Stimulated activated CD8-positive, alpha-beta memory T cell treated with anti-CD3 and anti-CD28 coated beads, Interleukin-7, amount 100 ng/mL, for 24 hours (primary cell): ENCODE measurements at regions not wholly inside any gene's neighbourhood (a gene's known extent, or its start where the extent isn't known, plus 50 kb on each side); places are given as distances from the start of the nearest gene placed in this dataset.

Experiments used
- DNase-seq: peaks from one replicate; pipeline ENCODE4 v3.0.0-alpha.2; 2020; ENCODE audit warnings: low read depth

DNA sequence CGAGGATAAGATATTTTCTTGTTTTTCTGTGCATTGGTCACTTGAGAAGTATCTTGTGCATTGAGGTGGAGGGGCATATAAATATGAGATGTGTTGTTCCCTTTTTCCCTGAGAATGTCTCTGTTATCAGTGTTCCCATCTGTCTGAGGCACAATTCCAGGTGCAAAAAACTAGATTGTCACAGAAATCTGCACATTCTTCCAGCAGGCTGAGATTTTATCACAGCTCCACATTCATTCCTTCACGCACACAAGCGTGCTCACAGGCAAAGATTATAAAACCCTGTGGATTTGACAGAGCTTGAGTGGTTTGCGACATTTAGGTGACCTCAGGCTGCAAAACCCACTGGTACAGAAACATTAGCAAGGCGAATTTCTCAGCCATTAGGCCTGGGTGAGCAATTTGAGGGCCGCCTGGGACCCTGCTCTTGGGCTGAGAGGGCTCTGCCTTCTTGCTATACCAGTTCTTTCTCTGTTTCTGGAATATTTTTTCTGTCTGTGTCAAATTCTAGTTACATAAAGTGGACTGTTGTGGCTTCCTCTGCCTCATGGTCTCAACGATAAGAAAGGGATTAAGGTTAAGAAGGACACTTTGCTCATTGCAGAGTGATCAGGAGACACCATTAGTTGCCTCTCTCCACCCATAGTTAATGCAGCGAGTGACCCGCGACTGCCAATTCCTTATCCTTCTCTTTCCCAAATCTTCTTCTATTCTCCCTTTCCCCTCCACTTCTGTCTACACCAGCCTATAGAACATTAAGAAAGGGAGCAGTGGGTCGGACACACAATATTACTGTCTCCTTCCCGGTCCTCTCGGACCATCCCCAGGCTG is 86.7 kb upstream of the C1QTNF7 start:
- DNase-seq: no peak

DNA sequence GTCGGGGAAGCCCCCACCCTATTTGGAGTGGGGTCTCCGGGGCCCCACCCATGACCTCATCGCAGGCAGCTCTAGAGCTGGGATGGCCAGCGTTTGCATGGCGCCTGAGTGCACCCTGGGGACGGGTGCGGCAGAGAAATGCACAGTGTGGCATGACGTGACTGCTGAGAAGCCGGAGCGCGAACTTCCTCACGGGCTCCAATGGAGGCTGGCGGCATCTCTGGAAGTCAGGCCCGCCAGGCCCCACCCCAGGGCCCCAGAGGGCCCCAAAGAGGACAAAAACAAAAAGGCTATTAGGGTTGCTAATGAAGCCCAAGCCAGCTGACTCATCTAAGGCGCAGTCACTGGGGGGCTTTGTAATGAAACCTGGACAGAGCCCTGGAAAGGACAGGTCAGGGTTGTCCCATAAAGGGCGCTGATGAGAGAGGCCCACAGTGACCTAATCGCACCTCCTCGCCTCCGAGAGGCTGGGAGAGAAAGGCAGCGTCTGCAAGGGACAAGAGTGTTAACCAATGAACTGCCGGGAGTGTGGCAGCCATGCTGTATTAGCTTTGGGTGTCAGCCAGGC is 86.0 kb upstream of the C1QTNF7 start:
- DNase-seq: no peak

DNA sequence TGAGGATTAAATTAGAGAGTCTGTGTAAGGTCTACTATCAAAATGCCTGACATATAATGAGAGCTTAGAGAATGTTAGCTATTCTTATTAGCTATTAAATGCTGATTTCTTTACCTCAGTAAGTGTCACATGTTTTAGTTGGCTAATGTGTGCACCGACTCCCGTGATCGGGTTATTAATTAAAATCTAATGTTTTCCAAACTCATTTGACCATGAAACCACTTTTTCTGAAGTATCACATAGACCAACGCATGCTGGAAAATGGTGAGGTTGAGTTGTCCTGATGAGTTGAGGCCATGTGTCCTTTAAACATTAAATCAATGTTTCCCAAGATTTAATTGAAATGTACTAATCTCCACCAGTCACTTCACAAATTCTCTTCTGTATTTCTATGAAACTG is 84.8 kb upstream of the C1QTNF7 start:
- no peak for DNase-seq

DNA sequence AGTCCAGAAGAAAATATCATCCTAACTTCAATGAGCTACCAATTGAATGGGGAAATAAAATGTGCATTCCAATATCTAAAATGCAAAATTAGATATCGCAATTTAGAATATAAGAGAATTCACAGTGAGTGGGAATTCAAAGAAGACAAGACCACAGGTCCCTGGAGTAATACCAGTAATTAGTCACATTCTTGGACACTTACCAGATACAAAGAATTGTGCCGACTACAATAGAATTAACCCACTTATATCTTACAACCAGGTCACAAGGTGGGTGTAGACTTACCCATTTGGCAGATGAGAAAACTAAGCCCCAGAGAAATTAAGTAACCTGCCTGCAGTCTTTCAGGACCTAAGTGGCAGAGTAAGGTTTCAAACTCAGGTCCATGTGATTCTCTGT is 84.3 kb upstream of the C1QTNF7 start:
- DNase-seq: no peak

DNA sequence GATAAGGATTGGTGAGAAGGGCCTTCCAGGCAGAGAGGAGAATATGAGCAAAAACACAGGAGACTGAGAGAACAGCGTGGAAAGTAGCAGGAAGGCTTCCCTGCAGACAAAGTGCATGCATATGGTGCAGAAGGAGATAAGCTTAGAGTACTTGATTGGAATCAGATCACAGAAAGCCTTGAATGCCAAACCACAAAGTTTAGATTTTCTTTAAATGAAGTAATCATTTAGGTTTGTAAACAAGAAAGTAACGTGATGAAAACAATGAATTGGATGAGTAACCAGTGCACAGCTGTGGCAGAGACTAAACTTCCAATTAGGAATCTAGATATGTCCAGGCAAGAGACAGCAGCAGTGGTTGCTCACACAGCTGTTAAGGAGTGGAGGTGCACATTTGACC is 83.8 kb upstream of the C1QTNF7 start:
- no peak for DNase-seq

DNA sequence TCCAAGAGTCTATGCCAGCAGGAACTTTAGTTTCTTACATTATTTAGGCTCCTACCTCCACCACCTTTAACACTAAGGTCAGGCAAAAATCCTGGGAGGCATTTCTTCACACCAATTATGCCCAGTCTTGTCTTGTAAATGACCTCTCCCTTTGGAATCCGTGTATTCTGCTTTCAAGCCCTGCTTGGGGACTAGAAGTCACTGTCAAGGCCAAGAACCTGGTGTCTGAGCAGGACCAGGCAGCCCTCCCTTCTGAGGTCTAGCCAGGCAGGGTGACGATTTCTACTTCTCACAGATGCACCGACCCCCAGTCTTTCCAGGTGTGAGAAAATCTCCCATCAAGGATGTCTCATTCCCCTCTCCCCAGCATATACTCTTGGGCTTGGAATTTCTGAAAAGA is 82.7 kb upstream of the C1QTNF7 start:
- DNase-seq: no peak

DNA sequence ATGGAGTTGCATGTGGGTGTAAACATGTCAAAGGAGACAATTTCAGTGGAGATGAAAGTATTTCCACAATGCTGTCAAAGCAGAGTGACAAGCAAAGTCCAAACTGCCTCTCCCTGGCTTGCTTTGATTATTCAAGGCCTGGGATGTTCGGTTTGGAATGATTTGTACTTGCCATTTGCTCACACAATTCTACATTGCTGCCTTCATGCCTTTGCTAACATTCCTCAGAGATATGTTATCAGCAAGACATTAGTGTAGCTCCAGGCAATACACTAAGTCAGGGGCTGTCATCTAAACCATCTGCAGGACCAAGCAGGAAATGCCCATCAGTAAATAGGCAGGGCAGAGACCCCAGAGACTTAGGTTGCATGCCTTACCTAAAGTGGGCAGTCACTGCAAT is 79.6 kb upstream of the C1QTNF7 start:
- no peak for DNase-seq

DNA sequence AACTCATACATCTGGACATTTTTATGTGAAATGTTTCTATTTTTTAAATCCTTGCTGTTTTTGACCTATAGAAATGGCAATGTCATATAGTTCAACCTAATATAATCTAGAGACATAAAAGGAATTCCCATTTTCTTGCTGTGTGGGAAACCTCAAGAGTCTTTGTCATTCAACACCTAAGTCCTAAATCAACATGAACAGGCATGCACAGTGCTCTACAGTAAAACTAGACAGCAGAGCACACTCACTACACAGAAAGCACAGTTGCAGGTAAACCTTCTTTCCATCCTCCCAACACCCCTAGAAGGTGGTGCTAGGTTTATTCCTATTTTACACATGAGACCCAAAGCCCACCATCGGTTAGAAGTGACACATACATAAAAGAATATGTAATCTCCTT is 79.1 kb upstream of the C1QTNF7 start:
- no peak for DNase-seq

DNA sequence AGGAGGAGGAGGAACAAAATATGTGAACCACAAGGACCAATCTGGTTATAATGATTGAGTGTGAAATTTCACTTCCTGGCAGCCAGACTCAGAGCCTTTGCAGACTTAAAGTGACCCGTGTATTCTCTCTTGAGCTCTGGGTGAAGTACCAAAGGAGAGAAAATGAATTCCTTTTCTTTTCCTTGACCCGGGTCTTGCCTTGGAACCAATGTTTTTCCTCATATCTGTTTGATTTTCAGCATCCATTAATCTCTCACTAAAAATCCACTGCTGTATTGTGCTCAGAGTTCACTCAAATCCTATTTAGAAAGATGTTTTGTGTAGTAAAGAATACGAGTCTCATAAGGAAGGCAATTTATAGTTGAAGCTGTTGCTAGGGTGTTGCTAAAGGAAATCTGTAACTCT is 78.3 kb upstream of the C1QTNF7 start:
- no peak for DNase-seq

DNA sequence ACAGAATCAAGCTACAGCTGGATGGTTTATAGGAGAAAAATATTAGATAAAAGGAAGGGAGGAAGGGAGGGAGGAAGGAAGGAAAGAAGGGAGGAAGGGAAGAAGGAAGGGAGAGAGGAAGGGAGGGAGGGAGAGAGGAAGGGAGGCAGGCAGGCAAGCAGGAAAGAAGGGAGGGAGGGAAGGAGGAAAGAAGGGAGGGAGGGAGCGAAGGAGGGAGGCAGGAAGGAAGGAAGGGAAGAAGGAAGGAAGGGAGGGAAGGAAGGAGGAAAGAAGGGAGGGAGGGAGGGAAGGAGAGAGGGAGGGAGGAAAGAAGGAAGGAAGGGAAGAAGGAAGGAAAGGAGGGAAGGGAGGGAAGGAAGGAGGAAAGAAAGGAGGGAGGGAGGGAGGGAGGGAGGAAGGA is 77.9 kb upstream of the C1QTNF7 start:
- no peak for DNase-seq

DNA sequence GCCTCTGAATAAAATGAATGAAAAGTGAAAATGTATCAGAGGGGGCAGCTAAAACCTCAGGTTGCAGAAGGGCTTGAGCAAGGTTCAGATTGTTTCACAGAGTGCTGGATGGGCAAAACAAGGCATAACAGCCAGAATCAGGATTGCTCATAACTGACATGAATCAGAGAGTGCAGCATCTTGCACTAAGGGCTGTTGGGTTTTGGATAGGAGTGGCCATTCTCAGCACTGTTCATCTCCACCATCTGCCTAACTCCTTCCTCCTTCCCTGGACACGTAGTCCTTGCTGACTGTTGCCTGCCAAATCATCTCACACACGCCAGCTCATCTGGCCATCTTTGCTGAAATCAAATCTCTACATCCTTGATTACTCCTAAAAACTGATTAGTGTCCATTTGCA is 75.3 kb upstream of the C1QTNF7 start:
- no peak for DNase-seq

DNA sequence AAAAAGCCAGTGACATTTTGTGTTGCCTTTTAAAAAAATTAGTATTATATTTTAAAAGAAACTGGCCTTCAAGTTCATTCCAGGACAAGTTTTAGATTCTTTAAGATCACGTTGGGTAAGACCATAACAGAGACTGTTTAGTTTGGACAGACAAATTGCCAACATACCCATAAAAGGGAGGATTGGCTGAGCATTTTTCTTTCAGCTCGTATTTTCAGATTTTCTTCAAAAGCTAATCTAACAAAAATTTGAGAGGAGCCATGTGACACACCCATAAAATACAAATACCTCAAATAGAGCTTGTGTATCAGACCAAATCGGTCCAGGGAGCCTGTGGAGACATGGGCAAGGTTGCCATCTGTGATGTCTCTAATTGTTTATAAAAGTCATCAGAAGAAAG is 74.6 kb upstream of the C1QTNF7 start:
- no peak for DNase-seq

DNA sequence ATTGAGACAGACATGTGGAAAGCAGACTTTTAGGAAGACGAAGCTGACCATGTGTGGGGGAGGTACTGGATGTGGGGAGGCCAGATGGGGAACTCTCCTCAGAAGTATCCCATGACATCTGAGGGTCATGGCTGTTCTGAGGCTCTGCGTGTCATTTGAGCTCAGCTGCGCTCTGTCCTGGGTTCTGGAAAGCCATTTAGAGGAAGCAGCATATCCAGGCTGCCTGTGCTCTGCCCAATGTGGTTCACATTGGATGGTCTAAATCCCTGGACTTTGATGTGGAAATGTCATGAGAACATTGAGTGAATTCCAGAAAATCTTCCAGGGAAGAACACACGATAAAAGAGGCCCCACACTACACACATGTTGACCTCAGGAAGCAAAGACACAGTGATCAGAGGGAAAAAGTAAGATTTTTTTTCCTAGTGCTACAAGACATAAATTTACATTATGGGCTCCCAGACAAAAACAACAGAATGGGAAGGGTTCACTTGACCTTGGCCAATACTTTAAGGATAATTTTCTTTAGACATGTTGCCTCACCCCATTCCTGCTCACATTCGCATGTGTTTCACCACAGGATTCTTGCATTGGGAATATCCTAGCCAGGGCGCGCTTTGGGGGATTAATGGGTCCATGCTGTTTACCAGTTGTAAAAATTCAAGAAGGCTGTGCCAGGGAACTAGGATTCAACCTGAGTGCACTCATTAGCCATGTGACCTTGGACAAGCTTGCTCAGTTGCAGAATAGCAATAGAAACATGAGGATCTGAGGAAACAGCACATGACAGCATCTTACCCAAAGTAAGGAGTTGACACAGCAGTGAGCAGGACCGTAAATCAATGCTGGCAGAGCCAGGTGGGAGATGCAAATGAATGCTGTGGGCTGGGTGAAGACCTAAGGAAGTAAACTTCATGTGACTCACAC is 73.2 kb upstream of the C1QTNF7 start:
- no peak for DNase-seq

DNA sequence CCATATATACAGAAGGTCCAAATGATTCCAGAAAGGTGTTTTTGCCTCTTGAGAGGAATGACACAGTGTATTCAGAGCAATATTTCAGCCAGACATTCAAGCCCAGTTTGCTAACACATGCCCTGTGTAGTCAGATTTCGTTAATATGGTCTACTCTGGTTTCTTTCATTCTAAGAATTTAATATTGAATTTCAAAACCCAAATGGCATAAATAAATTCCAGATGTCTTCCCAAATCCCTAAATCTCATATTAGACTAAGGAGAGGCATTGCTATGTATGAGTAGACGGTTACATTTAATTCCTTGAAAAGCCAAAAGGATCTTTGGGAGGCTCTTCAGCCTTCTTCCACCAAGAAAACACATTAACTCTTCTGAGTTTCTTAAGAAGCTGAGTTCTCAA is 66.3 kb upstream of the C1QTNF7 start:
- no peak for DNase-seq

DNA sequence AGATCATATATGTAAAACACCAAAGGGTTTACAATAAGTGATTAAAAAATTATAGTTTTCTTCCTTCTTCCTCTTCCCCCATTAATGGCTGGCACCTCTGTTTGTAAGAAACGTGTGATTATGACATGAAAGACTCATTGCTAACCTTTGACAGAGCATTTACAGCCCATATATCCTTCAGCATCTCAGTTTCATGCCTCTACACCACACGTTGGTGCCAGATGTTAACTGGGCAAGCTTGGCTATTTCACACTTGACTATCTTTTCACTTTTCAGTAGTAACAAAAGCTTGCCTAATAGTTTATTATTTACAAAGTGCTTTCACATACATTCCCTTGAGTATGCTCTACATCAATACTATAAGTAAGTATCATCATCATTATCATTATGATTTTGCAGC is 65.3 kb upstream of the C1QTNF7 start:
- no peak for DNase-seq

DNA sequence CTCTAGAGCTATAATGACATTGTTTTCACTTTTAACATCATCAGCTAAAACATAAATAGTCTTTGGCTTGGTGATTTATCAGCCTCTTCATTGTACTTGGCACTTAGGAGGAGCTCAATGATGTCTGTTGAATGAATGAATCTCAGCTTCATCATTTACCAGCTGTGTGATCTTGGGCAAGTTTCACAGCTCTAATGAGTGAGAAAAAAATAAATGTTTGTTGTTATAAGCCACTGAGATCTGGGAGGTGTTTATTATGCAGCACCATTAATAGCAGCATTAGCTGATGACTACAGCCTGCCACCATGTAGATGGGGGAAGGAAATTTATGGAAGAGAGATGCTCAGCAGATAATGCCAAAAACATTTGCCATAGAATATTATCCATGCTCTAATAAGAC is 63.6 kb upstream of the C1QTNF7 start:
- no peak for DNase-seq

DNA sequence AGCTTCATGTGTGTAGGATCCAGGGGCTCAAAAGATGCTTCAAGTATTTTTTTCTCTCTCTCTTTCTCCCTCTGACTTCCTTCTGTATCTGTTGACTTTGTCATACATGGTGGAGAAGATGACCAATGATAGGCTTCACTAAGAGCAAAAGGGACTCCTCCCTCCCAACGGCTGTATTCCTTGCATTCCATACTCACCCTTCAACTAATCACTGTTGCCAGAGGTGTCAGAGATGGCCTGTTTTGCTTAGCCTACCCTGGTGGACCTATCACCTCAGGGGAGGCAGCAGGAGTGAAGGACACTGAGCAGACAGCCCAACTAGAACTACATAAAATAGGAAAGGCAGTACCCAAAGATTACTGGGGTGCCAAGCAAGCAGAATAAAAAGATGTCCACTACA is 62.2 kb upstream of the C1QTNF7 start:
- no peak for DNase-seq

DNA sequence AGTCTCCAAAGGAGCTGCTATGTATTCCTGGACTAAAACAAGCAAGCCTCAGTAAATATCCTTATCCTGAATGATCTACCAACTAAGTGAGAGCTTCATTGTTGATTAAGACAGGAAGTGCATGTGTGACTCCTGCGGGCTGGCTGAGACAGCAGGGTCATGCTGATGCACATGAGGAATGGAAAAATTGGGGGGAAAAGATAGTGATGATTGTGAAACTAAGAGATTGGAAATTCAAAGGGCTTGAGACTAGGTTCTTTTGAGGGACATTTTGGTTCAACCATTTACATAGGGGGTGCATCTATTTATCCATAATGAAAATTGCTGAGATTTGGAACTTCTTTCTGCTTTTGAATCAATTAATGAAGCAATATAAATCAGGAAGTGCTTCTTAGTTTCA is 61.1 kb upstream of the C1QTNF7 start:
- DNase-seq: no peak

DNA sequence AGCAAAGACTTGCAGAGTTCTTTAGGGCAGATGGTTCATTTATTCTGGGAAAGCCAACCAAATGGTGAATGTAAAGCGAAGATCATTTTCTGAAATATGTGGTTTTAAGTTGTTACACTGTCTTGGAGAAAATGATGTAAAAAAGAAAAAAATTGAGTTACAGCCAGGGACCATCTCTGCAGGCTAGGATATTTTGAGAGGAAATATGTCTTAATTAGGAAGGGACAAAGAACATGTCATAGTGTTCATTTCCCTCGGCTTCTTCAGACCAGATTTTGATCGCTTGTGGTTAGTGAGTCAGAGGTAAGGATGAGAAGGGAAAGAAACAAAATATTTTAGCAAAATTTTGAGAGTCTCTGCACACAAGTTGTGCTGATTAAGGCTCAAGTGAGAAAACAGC is 59.0 kb upstream of the C1QTNF7 start:
- DNase-seq: no peak

DNA sequence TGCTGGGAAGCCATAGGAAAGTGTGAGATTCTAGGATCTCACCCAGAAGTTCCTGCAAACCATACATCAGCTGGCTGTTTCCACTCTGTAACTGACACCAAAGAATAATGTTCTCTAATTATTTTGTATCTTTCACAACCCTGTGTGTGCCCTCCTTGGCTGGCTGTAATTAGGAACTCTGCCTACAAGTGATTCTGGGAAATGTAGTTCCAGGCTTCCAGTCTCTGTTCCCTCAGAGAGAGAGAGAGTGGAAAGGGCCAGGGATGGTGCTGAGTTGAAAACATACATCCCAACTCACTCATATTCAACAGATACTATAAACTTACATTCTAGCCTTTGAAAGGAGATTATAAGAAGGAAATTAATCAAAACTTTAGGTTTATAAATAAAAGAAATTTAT is 57.5 kb upstream of the C1QTNF7 start:
- DNase-seq: no peak

DNA sequence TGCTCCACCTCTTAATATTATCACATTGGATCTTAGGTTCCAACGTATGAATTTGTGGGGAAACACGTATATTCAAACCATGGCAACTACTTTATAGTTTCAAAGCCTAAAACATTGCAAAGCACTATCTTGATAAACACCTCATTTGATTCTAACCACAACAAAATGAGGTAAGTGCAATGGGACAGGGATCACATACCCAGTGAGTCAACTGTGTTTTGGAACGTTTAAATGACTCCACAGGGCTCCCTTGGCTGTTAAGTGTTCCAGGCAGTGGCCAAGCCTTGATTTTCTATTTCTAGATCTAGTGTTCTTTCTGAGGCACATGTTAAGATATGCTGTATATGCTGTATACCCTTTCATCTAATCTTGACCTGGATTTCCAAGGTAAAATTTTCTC is 54.5 kb upstream of the C1QTNF7 start:
- no peak for DNase-seq

DNA sequence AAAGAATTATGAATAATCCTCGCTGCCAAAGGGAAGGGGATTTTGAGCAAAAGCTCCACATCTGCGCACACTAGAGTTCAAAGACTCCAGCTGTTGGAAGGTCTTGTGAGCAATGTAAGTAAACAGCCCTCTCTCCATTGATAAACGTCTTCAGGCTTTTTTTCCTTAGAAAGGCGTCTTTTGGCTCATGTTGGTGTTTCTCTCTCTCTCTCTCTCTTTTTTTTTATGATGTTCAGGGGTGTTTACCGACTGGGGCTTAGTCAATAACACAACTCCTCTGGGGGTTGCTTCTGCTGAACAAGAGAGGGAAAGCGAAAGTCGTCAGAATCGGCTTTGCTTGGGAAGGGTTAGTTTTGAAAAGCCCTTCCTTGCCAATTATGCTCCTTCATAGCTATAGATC is 53.2 kb upstream of the C1QTNF7 start:
- no peak for DNase-seq

DNA sequence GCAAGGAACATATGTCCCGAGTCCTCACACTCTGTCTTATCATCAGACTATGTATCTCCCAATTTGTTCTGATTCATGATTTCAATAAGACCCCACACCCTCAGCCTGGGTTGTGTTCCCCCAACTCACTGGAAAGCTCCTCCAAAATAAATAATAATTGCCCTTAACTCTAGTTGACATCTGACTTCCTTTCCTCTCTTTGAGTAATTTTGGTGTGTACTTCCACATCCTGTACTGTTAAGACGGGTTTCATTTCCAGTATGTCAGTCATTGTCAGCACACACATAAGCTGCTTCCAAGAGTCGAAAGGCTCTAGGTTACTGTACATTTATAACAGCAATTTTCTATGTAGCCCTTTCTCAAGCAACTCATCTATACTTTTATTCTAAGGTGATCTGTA is 52.2 kb upstream of the C1QTNF7 start:
- no peak for DNase-seq
